Femur (tissue), 1 donor: ENCODE measurements at regions not wholly inside any gene's neighbourhood (a gene's known extent, or its start where the extent isn't known, plus 50 kb on each side); places are given as distances from the start of the nearest gene placed in this dataset.

Experiments
- DNase-seq: peaks from one replicate; pipeline ENCODE4 v3.0.0-alpha.2; 2017

- DNase-seq = no peak
Observed at GRCh38 chr11:109184376-109184775, 237.6 kb upstream of the C11orf87 start.

DNA sequence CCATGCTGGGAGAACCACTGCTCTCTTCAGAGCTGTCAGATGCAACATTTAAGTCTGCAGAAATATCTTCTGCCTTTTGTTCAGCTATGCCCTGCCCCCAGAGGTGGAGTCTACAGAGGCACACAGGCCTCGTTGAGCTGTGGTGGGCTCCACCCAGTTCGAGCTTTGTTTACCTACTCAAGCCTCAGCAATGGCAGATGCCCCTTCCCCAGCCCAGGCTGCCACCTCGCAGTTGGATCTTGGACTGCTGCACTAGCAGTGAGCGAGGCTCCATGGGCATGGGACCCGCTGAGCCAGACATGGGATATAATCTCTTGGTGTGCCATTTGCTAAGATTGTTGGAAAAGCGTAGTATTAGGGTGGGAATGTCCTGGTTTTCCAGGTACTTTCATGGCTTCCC is 229.1 kb upstream of the C11orf87 start:
- DNase-seq = no peak

DNA sequence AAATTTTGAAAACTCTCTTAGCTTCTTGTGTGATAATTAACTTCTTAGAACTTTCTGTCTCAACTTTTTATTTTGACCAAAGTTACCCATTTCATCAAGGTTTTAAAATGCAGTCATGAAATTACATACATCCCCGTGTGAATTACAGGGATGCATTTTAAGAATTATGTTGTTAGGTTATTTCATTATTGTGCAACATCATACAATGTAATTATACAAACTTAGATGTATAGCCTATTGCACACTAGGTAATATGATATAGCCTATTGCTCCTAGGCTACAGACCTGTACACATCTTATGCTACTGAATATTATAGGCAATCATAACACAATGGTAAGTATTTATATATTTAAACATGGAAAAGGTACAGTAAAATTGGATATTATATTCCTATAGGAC is 228.1 kb upstream of the C11orf87 start:
- DNase-seq = no peak

GRCh38 chr11:109196016-109196415 is 226.0 kb upstream of the C11orf87 start:
- DNase-seq = no peak

DNA sequence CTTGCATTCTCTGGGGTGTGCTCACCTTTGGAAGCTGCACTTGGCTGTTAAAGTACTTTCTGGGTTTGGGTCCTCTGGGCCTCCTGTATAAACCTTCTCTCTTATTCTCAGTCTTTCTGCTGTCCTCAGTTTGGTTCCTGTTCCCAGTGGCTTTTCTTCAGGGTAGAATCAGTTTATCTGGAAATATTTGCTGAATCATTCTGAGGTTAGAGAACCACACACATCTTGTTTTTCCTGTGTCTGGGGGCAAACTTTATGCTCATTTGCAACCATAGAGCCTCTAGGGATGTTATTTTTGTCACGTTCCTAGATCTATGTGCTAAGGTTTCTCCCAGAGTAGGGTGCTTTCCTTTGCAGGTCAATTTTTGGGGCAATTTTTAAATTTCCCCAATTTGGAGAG is 224.3 kb upstream of the C11orf87 start:
- DNase-seq = no peak

- DNase-seq = no peak
Observed at GRCh38 chr11:109203176-109203575, 218.8 kb upstream of the C11orf87 start.

DNA sequence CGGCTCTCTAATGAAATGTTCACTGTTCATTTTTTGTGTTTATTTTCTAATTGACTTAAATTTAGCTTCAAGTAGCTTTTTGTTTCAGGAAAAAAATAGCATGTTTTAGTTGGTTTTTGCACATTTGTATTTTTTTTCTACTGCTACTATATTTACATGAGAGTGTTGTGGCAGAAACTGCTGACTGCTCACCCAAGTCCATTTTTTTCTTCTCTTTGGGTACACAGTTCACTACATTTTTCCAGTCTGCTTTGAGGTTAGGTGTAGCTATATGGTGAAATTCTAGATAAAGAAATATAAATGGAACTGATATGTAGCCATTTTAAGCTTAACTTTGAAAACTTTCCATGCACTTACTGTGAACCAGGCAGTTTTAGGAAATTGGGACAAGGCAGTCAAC is 216.7 kb upstream of the C11orf87 start:
- DNase-seq = no peak

DNA sequence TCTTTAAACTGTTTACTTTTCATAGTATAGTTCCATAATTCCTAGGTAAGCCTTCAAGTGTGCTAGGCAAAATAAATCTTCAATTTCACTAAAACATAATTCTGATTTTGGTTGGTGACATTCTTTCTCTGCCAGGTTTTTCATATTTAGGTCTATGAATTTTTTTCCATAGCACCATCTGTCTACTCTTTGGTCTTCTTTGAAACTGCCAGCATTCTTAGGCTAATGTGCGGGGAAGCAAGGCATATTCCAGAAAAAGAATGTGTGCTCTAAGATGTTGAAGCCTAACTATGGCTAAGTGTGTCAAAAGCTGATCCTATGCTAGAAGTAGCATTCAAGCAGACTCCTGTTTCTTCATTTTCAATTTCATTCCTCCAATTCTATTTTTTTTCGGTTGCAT is 213.9 kb upstream of the C11orf87 start:
- no peak for DNase-seq

DNA sequence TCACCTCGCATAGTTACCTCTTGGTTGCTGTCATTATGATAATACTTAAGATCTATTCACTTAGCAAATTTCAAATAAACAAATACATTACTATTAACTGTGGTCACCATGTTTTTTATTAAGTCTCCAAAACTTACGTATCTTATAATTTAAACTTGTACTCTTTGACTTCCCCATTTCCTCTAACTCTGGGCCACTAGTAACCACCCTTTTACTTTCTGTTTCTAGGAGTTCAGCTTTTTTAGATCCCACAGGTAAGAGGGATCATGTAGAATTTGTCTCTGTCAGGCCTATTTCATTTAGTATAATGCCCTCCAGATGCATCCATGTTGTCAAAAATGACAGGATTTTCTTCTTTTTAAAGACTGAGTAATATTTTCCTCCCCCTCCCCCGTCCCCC is 212.4 kb upstream of the C11orf87 start:
- no peak for DNase-seq

DNA sequence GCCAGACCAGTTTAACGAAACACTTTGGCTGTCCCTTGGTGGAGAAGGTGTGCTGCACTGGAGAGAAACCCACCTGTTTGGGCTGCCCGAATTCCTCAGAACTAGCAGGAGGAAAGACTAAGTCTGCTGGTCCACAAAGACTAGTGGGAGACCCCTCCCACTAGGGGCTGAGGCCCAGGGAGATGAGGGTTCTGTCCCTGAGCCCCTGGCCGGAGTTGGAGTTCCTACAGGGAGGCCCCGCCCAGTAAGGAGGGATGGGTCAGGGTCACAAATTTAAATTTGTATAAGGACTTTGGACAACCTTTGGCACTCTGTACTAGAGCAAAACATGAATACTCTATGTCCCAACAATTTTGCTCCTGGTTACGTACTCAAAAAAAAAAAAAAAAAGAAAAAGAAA is 200.8 kb upstream of the C11orf87 start:
- no peak for DNase-seq

DNA sequence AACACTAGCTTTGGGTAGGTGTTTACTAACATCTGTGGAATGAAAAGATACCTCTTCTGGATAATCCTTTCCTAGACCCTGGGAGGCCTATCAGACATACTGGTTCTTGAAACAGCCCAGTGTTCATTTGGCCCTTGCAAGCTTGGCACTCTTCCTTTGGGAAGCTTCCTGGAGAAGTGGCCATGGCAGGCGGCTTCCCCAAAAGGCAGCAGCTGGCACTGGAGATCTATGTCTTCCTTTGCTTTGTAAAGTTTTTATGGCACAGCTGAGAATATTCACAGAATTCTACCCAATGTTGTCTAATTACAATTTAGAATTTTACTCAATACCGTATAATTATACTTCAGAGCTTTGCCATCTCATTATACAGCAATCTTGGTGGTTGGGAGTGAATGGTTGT is 199.2 kb upstream of the C11orf87 start:
- no peak for DNase-seq

GRCh38 chr11:109223451-109223850 is 198.5 kb upstream of the C11orf87 start:
- DNase-seq = no peak

- no peak for DNase-seq
Observed at GRCh38 chr11:109229682-109230081, 192.3 kb upstream of the C11orf87 start.

DNA sequence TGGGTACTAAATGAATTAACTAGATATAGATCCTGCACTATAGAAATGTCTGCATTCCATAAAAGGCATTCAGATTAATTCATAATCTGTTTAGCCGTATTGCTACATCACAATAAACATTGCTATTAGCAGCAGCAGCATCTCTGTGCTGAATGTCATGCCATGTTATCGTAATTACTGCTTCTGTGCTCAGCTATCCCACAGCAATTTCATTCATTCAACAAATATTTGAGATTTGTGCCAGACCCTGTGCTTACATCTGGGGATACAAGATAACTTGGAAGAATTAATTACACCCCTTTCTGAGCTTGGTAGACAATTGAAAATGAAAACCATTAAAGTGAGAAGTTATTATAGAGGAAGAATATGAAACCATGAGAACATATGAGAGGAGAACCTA is 185.8 kb upstream of the C11orf87 start:
- DNase-seq = no peak

DNA sequence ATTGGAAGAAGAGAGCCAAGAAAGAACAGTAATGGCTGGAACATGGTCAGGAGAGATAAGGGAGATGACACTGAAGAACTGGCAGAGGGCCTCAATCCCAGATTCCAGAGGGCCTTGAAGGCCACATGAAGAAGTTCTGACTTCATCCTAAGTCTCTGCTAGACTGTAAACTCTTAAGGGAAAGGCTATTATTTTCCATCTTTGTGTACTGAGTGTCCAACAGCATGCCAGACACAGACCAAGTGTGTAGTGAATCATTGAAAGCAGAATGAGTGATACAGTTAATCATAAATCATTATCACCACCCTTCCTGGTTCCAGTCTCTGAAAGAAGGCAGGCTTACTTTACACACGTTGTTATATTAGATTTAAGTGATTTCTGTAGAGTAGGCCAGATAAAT is 185.3 kb upstream of the C11orf87 start:
- no peak for DNase-seq

DNA sequence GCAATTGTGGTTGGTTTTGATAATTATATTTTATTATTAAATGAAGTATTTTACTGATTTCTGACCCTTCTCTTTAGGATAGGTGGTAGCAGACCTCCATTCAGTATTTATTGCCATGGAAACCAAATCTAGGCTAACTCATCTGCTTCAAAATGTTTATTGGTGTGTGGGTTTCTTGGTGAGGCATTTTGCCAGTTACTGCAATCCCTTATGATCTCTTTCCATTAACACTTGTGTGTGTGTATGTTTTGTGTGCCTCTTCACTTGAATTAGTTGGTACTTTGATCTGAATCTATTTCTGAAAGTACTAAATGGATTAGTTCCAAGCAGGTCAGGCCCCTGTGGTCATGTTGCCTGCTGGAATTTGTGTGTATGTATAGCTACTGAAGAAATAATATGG is 184.4 kb upstream of the C11orf87 start:
- DNase-seq = no peak

DNA sequence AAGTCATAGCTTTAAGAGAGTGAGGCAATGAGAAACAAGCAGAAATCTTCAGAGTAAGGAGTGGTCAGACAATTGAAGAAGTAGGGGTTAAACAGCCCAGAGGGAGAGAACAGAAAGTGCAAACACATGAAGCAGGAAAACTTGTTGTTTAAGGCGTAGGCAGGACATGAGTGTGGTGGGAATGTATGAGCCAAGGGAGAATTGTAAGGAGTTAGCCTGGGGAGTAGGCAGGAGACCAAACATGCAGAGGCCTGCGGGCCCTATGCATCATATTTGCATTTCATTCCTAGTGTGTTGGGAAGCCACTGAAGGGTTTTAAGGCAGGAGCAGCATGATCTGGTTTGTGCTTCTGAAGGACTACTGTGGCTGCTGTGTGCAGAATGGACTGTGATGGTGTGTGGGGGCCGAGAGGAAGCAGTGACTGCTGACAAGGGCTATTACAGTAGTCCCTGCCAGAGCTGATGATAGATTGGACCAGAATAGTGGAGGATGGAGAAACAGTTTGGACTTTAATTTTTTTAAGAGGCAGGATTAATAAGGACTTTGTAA is 179.9 kb upstream of the C11orf87 start:
- DNase-seq = no peak

DNA sequence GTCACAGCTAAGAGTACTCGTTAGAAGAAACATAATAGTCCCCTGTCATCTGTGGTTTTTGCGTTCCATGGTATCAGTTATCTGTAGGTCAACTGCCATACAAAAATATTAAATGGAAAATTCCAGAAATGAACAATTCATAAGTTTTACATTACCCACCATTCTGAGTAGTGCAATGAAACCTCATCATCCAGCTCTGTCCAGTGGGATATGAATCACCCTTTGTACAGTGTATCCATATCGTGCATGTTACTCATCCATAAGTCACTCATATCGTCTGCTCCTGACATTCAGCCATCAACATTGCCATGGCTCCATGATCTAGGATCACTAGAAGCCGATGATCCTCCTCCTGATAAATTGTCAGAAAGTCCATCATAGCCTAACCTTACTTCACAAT is 174.9 kb upstream of the C11orf87 start:
- DNase-seq = no peak

- no peak for DNase-seq
Observed at GRCh38 chr11:109249597-109249996, 172.4 kb upstream of the C11orf87 start.

- DNase-seq = no peak
Observed at GRCh38 chr11:109251230-109251629, 170.8 kb upstream of the C11orf87 start.

DNA sequence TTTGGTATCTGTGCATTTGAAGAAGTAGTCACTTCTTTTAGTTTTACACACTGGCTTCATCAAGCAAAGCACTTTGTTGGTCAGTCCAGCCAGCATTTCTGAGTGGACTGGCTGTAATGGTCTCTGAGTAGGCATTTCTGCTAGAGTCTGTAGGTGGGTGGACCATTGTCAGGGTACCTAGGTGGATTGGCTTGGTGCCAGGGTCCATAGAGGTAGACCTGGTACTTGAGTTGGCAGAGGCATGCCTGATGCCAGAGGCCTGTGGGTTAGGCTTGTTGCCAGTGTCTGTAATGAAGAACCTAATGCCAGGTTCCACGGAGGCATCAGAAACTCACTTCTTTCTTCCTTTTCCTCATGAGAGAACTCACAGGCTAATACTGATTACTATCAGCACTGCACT is 157.9 kb upstream of the C11orf87 start:
- DNase-seq = no peak

GRCh38 chr11:109267293-109268095 is 154.5 kb upstream of the C11orf87 start:
- DNase-seq = no peak

- no peak for DNase-seq
Observed at GRCh38 chr11:109275931-109276330, 146.1 kb upstream of the C11orf87 start.

- no peak for DNase-seq
Observed at GRCh38 chr11:109285465-109285864, 136.5 kb upstream of the C11orf87 start.

DNA sequence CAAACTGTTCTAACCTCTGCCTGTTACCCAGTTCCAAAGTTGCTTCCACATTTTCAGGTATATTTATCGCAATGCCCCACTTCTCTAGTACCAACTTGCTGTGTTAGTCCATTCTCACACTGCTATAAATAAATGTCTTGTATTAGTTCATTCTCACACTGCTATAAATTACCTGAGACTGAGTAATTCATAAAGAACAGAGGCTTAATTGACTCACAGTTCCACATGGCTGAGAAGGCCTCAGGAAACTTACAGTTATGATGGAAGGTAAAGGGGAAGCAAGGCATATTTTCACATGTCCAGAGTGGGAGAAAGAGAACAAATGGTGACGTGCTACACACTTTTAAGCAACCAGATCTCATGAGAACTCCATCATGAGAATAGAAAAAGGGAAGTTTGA is 130.4 kb upstream of the C11orf87 start:
- DNase-seq = no peak
